ENCODE measurements at regions not wholly inside any gene's neighbourhood (a gene's known extent, or its start where the extent isn't known, plus 50 kb on each side); places are given as distances from the start of the nearest gene placed in this dataset.

DNA sequence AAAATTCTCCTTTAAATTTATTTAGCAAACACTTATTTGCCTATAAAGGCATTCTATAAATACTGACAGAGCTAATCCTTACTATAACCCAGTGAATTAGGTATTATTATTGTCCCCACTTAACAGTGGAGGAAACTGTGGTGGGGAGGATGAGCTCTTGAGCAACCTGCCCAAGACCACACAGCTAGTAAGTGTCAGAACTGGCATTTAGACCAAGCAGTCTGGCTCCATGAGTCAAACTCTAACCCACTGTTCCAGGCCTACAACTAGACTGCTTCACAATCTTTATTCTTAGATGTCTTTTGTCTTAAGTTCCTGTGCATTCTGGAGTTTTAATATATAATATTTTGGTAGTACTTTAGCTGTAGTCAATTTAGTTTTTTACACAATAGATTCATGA, 530.8 kb downstream of the BCKDHB start:
- no peaks in the 10 kb centered on the region for H3K9me3 ChIP-seq (ENCODE audit: insufficient read depth, low read length)
- no peak overlapping the region for H2AFZ ChIP-seq (ENCODE audit: low read depth, low read length)
- H4K20me1 ChIP-seq (ENCODE audit: insufficient read depth, low read length), result no peaks in the 10 kb centered on the region
- no peaks in the 10 kb centered on the region for H3K36me3 ChIP-seq (replicated peaks; ENCODE audit: low read depth, low read length)
- H3K9ac ChIP-seq (ENCODE audit: low read length), result no peak overlapping the region
- H3K27me3 ChIP-seq (ENCODE audit: low read depth, low read length), result no peaks in the 10 kb centered on the region
- no peaks in the 10 kb centered on the region for H3K79me2 ChIP-seq (ENCODE audit: low read length)
- peaks cover 9% of the 10 kb centered on the region; the same call in 1 of the 2 replicates for H3K4me1 ChIP-seq (ENCODE audit: low read length)
- H3K4me2 ChIP-seq (ENCODE audit: low read length), result no peak overlapping the region
- no peak for TF ChIP-seq CTCF (IDR thresholded peaks at IDR 0.05; ENCODE audit: low read depth, low read length)
- no peak for TF ChIP-seq EZH2phosphoT487 (IDR thresholded peaks at IDR 0.05; ENCODE audit: low read depth)
- no peak overlapping the region for H3K27ac ChIP-seq (ENCODE audit: low read length)
- H3K4me3 ChIP-seq (ENCODE audit: low read length), result no peak overlapping the region

GRCh38 chr6:80636689-80637088, 530.2 kb downstream of the BCKDHB start:
- Histone ChIP-seq H3K4me1 (ENCODE audit: low read length) (peaks cover 9% of the 10 kb centered on the region; the same call in 1 of the 2 replicates), H3K4me2 (ENCODE audit: low read length) (no peak overlapping the region), H3K9ac (ENCODE audit: low read length) (no peak overlapping the region), H4K20me1 (ENCODE audit: insufficient read depth, low read length) (no peaks in the 10 kb centered on the region), H3K27ac (ENCODE audit: low read length) (no peak overlapping the region), H2AFZ (ENCODE audit: low read depth, low read length) (no peak overlapping the region), H3K36me3 (replicated peaks; ENCODE audit: low read depth, low read length) (no peaks in the 10 kb centered on the region), H3K9me3 (ENCODE audit: insufficient read depth, low read length) (no peaks in the 10 kb centered on the region), H3K79me2 (ENCODE audit: low read length) (no peaks in the 10 kb centered on the region), H3K27me3 (ENCODE audit: low read depth, low read length) (no peaks in the 10 kb centered on the region), H3K4me3 (ENCODE audit: low read length) (no peak overlapping the region)
- TF ChIP-seq EZH2phosphoT487 (IDR thresholded peaks at IDR 0.05; ENCODE audit: low read depth) (no peak), CTCF (IDR thresholded peaks at IDR 0.05; ENCODE audit: low read depth, low read length) (no peak)

DNA sequence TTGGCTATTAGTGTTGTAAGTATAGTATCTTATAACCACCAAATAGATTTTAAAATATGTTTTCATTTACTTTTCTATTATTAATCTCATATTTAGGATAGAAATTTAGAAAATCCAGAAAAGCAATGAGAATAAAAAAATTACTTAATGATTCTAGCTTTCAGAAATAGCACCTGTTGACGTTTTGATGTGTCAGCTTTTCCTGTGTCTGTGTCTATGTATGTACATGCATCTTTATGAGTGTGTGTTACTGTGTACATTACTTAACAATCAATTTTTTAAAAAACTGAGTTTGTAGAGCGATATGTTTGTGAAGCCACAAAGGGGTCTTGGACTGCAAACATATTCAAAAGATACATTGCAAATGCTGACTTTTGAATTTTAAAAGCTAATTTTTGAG, 526.9 kb downstream of the BCKDHB start:
- H3K4me2 ChIP-seq (ENCODE audit: low read length), result no peak overlapping the region

DNA sequence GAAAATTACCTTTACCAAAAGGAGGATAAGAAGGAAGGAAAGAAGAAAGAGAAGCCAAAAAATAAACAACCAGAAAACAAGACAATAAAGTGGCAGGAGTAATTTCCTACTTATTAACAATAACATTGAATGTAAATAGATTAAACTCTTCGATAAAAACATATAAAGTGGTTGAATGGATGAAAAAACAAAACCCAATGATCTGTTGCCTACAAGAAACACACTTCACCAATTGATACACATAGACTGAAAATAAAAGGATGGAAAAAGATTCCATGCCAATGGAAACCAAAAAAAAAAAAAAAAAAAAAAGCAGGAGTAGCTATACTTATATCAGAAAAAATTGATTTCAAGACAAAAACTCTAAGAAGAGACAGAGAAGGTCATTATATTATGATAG, 518.9 kb downstream of the BCKDHB start:
- no peak overlapping the region for H3K4me2 ChIP-seq (ENCODE audit: low read length)
- no peaks in the 10 kb centered on the region for H4K20me1 ChIP-seq (ENCODE audit: insufficient read depth, low read length)
- H3K79me2 ChIP-seq (ENCODE audit: low read length), result no peaks in the 10 kb centered on the region
- H3K27ac ChIP-seq (ENCODE audit: low read length), result no peak overlapping the region
- no peaks in the 10 kb centered on the region for H3K4me1 ChIP-seq (ENCODE audit: low read length)
- H3K4me3 ChIP-seq (ENCODE audit: low read length), result no peak overlapping the region
- no peaks in the 10 kb centered on the region for H3K9me3 ChIP-seq (ENCODE audit: insufficient read depth, low read length)
- no peak overlapping the region for H2AFZ ChIP-seq (ENCODE audit: low read depth, low read length)
- H3K9ac ChIP-seq (ENCODE audit: low read length), result no peak overlapping the region
- TF ChIP-seq EZH2phosphoT487 (IDR thresholded peaks at IDR 0.05; ENCODE audit: low read depth), result no peak
- no peak for TF ChIP-seq CTCF (IDR thresholded peaks at IDR 0.05; ENCODE audit: low read depth, low read length)
- H3K27me3 ChIP-seq (ENCODE audit: low read depth, low read length), result no peaks in the 10 kb centered on the region
- H3K36me3 ChIP-seq (replicated peaks; ENCODE audit: low read depth, low read length), result no peaks in the 10 kb centered on the region

More for the DNA sequence above, 526.9 kb downstream of the BCKDHB start:
- no peaks in the 10 kb centered on the region for H4K20me1 ChIP-seq (ENCODE audit: insufficient read depth, low read length)
- no peak overlapping the region for H2AFZ ChIP-seq (ENCODE audit: low read depth, low read length)
- no peaks in the 10 kb centered on the region for H3K9me3 ChIP-seq (ENCODE audit: insufficient read depth, low read length)
- no peak overlapping the region for H3K9ac ChIP-seq (ENCODE audit: low read length)
- no peak for TF ChIP-seq CTCF (IDR thresholded peaks at IDR 0.05; ENCODE audit: low read depth, low read length)
- TF ChIP-seq EZH2phosphoT487 (IDR thresholded peaks at IDR 0.05; ENCODE audit: low read depth), result no peak
- no peak overlapping the region for H3K27ac ChIP-seq (ENCODE audit: low read length)
- no peaks in the 10 kb centered on the region for H3K79me2 ChIP-seq (ENCODE audit: low read length)
- no peaks in the 10 kb centered on the region for H3K27me3 ChIP-seq (ENCODE audit: low read depth, low read length)
- no peaks in the 10 kb centered on the region for H3K36me3 ChIP-seq (replicated peaks; ENCODE audit: low read depth, low read length)
- H3K4me3 ChIP-seq (ENCODE audit: low read length), result no peak overlapping the region
- peaks cover 3% of the 10 kb centered on the region; the same call in 1 of the 2 replicates for H3K4me1 ChIP-seq (ENCODE audit: low read length)
